ENCODE measurements at regions not wholly inside any gene's neighbourhood (a gene's known extent, or its start where the extent isn't known, plus 50 kb on each side); places are given as distances from the start of the nearest gene placed in this dataset.
A peak's percentile ranks its signal among the peaks of the same experiment; 100 is the strongest.
"Not testable (repeated sequence)": the region's sequence is repeated elsewhere in the genome, so short reads cannot be mapped to it uniquely, and the experiment has no call there.

GRCh38 chr14:21861153-21861552 is 187.5 kb upstream of the OR4E1 start:
- H3K4me3 ChIP-seq (ENCODE audit: insufficient read depth, low read length) = no peak overlapping the region
- H3K27ac ChIP-seq (ENCODE audit: low read depth, low read length) = no peak overlapping the region

DNA sequence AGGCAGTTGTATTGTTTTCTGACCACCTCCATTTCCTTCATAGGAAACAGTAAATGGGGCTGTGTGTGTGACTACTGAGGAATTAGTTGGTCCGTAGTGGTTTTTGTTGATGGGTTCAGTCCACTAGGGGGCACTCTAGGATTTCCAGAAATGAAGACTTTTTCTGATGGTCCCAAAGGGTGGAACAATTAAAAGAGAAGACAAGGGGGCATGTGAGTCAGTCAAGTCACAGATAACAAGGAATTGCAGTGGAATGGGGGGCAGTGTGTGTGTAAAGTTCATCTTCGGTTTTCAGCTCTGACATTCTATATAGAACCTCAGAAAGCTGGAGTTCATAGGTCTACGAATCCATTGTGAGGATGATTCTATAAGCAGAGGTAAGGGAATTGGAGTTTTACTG is 186.6 kb upstream of the OR4E1 start:
- H4K20me1 ChIP-seq (ENCODE audit: insufficient read depth, low read length) = no peaks in the 10 kb centered on the region
- H3K4me2 ChIP-seq (ENCODE audit: insufficient read depth, low read length) = no peak overlapping the region
- H3K4me1 ChIP-seq (ENCODE audit: insufficient read depth, low read length) = no peaks in the 10 kb centered on the region
- H2AFZ ChIP-seq (ENCODE audit: low read length) = no peak overlapping the region
- no peaks in the 10 kb centered on the region for H3K27me3 ChIP-seq (ENCODE audit: insufficient read depth, low read length)
- no peaks in the 10 kb centered on the region for H3K79me2 ChIP-seq (ENCODE audit: insufficient read depth, low read length)
- H3K4me3 ChIP-seq (ENCODE audit: insufficient read depth, low read length) = no peak overlapping the region
- DNase-seq (ENCODE audit: insufficient read length, low spot score, missing footprints) = no peak
- H3K36me3 ChIP-seq (ENCODE audit: insufficient read depth, low read length) = no peaks in the 10 kb centered on the region
- TF ChIP-seq, protein P1, sequence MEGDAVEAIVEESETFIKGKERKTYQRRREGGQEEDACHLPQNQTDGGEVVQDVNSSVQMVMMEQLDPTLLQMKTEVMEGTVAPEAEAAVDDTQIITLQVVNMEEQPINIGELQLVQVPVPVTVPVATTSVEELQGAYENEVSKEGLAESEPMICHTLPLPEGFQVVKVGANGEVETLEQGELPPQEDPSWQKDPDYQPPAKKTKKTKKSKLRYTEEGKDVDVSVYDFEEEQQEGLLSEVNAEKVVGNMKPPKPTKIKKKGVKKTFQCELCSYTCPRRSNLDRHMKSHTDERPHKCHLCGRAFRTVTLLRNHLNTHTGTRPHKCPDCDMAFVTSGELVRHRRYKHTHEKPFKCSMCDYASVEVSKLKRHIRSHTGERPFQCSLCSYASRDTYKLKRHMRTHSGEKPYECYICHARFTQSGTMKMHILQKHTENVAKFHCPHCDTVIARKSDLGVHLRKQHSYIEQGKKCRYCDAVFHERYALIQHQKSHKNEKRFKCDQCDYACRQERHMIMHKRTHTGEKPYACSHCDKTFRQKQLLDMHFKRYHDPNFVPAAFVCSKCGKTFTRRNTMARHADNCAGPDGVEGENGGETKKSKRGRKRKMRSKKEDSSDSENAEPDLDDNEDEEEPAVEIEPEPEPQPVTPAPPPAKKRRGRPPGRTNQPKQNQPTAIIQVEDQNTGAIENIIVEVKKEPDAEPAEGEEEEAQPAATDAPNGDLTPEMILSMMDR (IDR thresholded peaks at IDR 0.05; ENCODE audit: extremely low read depth, low read depth, low read length) = peak; percentile 42
- H3K27ac ChIP-seq (ENCODE audit: low read depth, low read length) = no peak overlapping the region
- H3K9me3 ChIP-seq (ENCODE audit: low read depth, low read length) = no peaks in the 10 kb centered on the region

More at GRCh38 chr14:21861153-21861552, 187.5 kb upstream of the OR4E1 start:
- Histone ChIP-seq H3K27me3 (ENCODE audit: insufficient read depth, low read length) (no peaks in the 10 kb centered on the region), H3K79me2 (ENCODE audit: insufficient read depth, low read length) (no peaks in the 10 kb centered on the region), H2AFZ (ENCODE audit: low read length) (no peak overlapping the region), H3K9me3 (ENCODE audit: low read depth, low read length) (no peaks in the 10 kb centered on the region), H3K4me2 (ENCODE audit: insufficient read depth, low read length) (no peak overlapping the region), H3K4me1 (ENCODE audit: insufficient read depth, low read length) (no peaks in the 10 kb centered on the region), H4K20me1 (ENCODE audit: insufficient read depth, low read length) (no peaks in the 10 kb centered on the region), H3K36me3 (ENCODE audit: insufficient read depth, low read length) (no peaks in the 10 kb centered on the region)
- TF ChIP-seq, protein P1 (IDR thresholded peaks at IDR 0.05; ENCODE audit: extremely low read depth, low read depth, low read length) = no peak
- no peak for DNase-seq (ENCODE audit: insufficient read length, low spot score, missing footprints)

DNA sequence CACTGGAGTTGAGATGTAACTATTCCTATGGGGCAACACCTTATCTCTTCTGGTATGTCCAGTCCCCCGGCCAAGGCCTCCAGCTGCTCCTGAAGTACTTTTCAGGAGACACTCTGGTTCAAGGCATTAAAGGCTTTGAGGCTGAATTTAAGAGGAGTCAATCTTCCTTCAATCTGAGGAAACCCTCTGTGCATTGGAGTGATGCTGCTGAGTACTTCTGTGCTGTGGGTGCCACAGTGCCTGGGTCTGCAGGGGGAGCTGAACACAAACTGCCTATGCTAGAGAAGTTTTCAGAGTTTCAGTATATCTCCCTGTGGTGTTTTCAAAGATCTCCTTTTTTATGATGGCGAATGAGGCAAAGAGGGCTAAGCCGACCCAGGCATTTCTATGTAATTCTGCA is 179.2 kb upstream of the OR4E1 start:
- Histone ChIP-seq H3K79me2 (ENCODE audit: insufficient read depth, low read length) (no peaks in the 10 kb centered on the region), H3K9me3 (ENCODE audit: low read depth, low read length) (no peaks in the 10 kb centered on the region), H2AFZ (ENCODE audit: low read length) (no peak overlapping the region), H4K20me1 (ENCODE audit: insufficient read depth, low read length) (no peaks in the 10 kb centered on the region), H3K27ac (ENCODE audit: low read depth, low read length) (no peak overlapping the region), H3K36me3 (ENCODE audit: insufficient read depth, low read length) (no peaks in the 10 kb centered on the region), H3K27me3 (ENCODE audit: insufficient read depth, low read length) (no peaks in the 10 kb centered on the region), H3K4me1 (ENCODE audit: insufficient read depth, low read length) (no peaks in the 10 kb centered on the region), H3K4me3 (ENCODE audit: insufficient read depth, low read length) (no peak overlapping the region), H3K4me2 (ENCODE audit: insufficient read depth, low read length) (no peak overlapping the region)
- DNase-seq (ENCODE audit: insufficient read length, low spot score, missing footprints) = no peak
- TF ChIP-seq, protein P1 (IDR thresholded peaks at IDR 0.05; ENCODE audit: extremely low read depth, low read depth, low read length) = no peak

- Histone ChIP-seq H3K9me3 (ENCODE audit: low read depth, low read length) (no peaks in the 10 kb centered on the region), H3K36me3 (ENCODE audit: insufficient read depth, low read length) (no peaks in the 10 kb centered on the region), H3K79me2 (ENCODE audit: insufficient read depth, low read length) (no peaks in the 10 kb centered on the region), H2AFZ (ENCODE audit: low read length) (no peak overlapping the region), H3K27me3 (ENCODE audit: insufficient read depth, low read length) (no peaks in the 10 kb centered on the region), H3K27ac (ENCODE audit: low read depth, low read length) (no peak overlapping the region), H3K4me2 (ENCODE audit: insufficient read depth, low read length) (no peak overlapping the region), H4K20me1 (ENCODE audit: insufficient read depth, low read length) (no peaks in the 10 kb centered on the region), H3K4me3 (ENCODE audit: insufficient read depth, low read length) (no peak overlapping the region), H3K4me1 (ENCODE audit: insufficient read depth, low read length) (no peaks in the 10 kb centered on the region)
- TF ChIP-seq, protein P1 (IDR thresholded peaks at IDR 0.05; ENCODE audit: extremely low read depth, low read depth, low read length) = peak; percentile 68
- no peak for DNase-seq (ENCODE audit: insufficient read length, low spot score, missing footprints)
Observed at GRCh38 chr14:21852061-21852664, 178.5 kb upstream of the OR4E1 start.

DNA sequence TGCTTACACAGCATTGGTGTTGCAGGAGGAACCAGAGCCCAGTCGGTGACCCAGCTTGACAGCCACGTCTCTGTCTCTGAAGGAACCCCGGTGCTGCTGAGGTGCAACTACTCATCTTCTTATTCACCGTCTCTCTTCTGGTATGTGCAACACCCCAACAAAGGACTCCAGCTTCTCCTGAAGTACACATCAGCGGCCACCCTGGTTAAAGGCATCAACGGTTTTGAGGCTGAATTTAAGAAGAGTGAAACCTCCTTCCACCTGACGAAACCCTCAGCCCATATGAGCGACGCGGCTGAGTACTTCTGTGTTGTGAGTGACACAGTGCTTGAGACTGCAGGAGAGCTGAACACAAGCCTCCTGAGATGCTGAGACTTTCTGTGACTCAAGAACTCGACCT is 173.3 kb upstream of the OR4E1 start:
- H4K20me1 ChIP-seq (ENCODE audit: insufficient read depth, low read length); H3K79me2 ChIP-seq (ENCODE audit: insufficient read depth, low read length); H3K36me3 ChIP-seq (ENCODE audit: insufficient read depth, low read length); H3K4me2 ChIP-seq (ENCODE audit: insufficient read depth, low read length); H3K27ac ChIP-seq (ENCODE audit: low read depth, low read length); H3K4me1 ChIP-seq (ENCODE audit: insufficient read depth, low read length); H3K4me3 ChIP-seq (ENCODE audit: insufficient read depth, low read length); H3K27me3 ChIP-seq (ENCODE audit: insufficient read depth, low read length); DNase-seq (ENCODE audit: insufficient read length, low spot score, missing footprints); H2AFZ ChIP-seq (ENCODE audit: low read length); H3K9me3 ChIP-seq (ENCODE audit: low read depth, low read length): not testable (repeated sequence)

Measured in osteoblast (primary cell).